ENCODE measurements at regions not wholly inside any gene's neighbourhood (a gene's known extent, or its start where the extent isn't known, plus 50 kb on each side); places are given as distances from the start of the nearest gene placed in this dataset.

- Histone ChIP-seq H3K27me3 (no peaks in the 10 kb centered on the region), H3K36me3 (no peaks in the 10 kb centered on the region), H3K9me3 (no peaks in the 10 kb centered on the region), H3K4me3 (no peak overlapping the region)
- DNase-seq = no peak
Measured at GRCh38 chr4:153071958-153072598, 132.2 kb upstream of the TRIM2 start.

GRCh38 chr4:153072661-153073060, 131.6 kb upstream of the TRIM2 start:
- no peak overlapping the region for H3K4me3 ChIP-seq
- H3K9me3 ChIP-seq = no peaks in the 10 kb centered on the region
- DNase-seq = no peak
- H3K36me3 ChIP-seq = no peaks in the 10 kb centered on the region
- no peaks in the 10 kb centered on the region for H3K27me3 ChIP-seq

GRCh38 chr4:153074486-153074885, 129.8 kb upstream of the TRIM2 start:
- no peaks in the 10 kb centered on the region for H3K36me3 ChIP-seq
- no peak for DNase-seq
- H3K27me3 ChIP-seq = no peaks in the 10 kb centered on the region
- H3K9me3 ChIP-seq = no peaks in the 10 kb centered on the region
- no peak overlapping the region for H3K4me3 ChIP-seq

GRCh38 chr4:153074936-153075630, 129.2 kb upstream of the TRIM2 start:
- DNase-seq = no peak
- Histone ChIP-seq H3K27me3 (no peaks in the 10 kb centered on the region), H3K4me3 (no peak overlapping the region), H3K36me3 (no peaks in the 10 kb centered on the region), H3K9me3 (no peaks in the 10 kb centered on the region)

- no peak for DNase-seq
- no peaks in the 10 kb centered on the region for H3K36me3 ChIP-seq
- no peaks in the 10 kb centered on the region for H3K27me3 ChIP-seq
- H3K4me3 ChIP-seq = no peak overlapping the region
- no peaks in the 10 kb centered on the region for H3K9me3 ChIP-seq
Measured at GRCh38 chr4:153075836-153076518, 128.3 kb upstream of the TRIM2 start.

- H3K9me3 ChIP-seq = no peaks in the 10 kb centered on the region
- no peaks in the 10 kb centered on the region for H3K27me3 ChIP-seq
- no peak overlapping the region for H3K4me3 ChIP-seq
- DNase-seq = no peak
- H3K36me3 ChIP-seq = no peaks in the 10 kb centered on the region
Measured at GRCh38 chr4:153076861-153077260, 127.4 kb upstream of the TRIM2 start.

- DNase-seq = no peak
- Histone ChIP-seq H3K4me3 (no peak overlapping the region), H3K9me3 (no peaks in the 10 kb centered on the region), H3K27me3 (no peaks in the 10 kb centered on the region), H3K36me3 (no peaks in the 10 kb centered on the region)
Measured at GRCh38 chr4:153079857-153080391, 124.3 kb upstream of the TRIM2 start.

GRCh38 chr4:153081006-153081580, 123.2 kb upstream of the TRIM2 start:
- no peak for DNase-seq
- Histone ChIP-seq H3K4me3 (no peak overlapping the region), H3K36me3 (no peaks in the 10 kb centered on the region), H3K27me3 (no peaks in the 10 kb centered on the region), H3K9me3 (no peaks in the 10 kb centered on the region)

- Histone ChIP-seq H3K27me3 (no peaks in the 10 kb centered on the region), H3K36me3 (no peaks in the 10 kb centered on the region), H3K4me3 (no peak overlapping the region), H3K9me3 (no peaks in the 10 kb centered on the region)
- DNase-seq = no peak
Measured at GRCh38 chr4:153081693-153082092, 122.5 kb upstream of the TRIM2 start.

GRCh38 chr4:153082322-153083301, 121.6 kb upstream of the TRIM2 start:
- Histone ChIP-seq H3K4me3 (no peak overlapping the region), H3K36me3 (no peaks in the 10 kb centered on the region), H3K27me3 (no peaks in the 10 kb centered on the region), H3K9me3 (no peaks in the 10 kb centered on the region)
- no peak for DNase-seq

- Histone ChIP-seq H3K36me3 (no peaks in the 10 kb centered on the region), H3K4me3 (no peak overlapping the region), H3K27me3 (no peaks in the 10 kb centered on the region), H3K9me3 (no peaks in the 10 kb centered on the region)
- peak; percentile 39 for DNase-seq
Measured at GRCh38 chr4:153083447-153083947, 120.7 kb upstream of the TRIM2 start.

- Histone ChIP-seq H3K4me3 (no peak overlapping the region), H3K27me3 (no peaks in the 10 kb centered on the region), H3K9me3 (no peaks in the 10 kb centered on the region), H3K36me3 (no peaks in the 10 kb centered on the region)
- no peak for DNase-seq
Measured at GRCh38 chr4:153084224-153084979, 119.8 kb upstream of the TRIM2 start.

- no peaks in the 10 kb centered on the region for H3K27me3 ChIP-seq
- H3K36me3 ChIP-seq = no peaks in the 10 kb centered on the region
- no peak overlapping the region for H3K4me3 ChIP-seq
- DNase-seq = peak; percentile 61
- no peaks in the 10 kb centered on the region for H3K9me3 ChIP-seq
Measured at GRCh38 chr4:153084980-153085630, 119.1 kb upstream of the TRIM2 start.

- Histone ChIP-seq H3K4me3 (no peak overlapping the region), H3K27me3 (no peaks in the 10 kb centered on the region), H3K36me3 (no peaks in the 10 kb centered on the region), H3K9me3 (no peaks in the 10 kb centered on the region)
- DNase-seq = no peak
Measured at GRCh38 chr4:153087671-153088194, 116.5 kb upstream of the TRIM2 start.

- Histone ChIP-seq H3K27me3 (no peaks in the 10 kb centered on the region), H3K36me3 (no peaks in the 10 kb centered on the region), H3K4me3 (no peak overlapping the region), H3K9me3 (no peaks in the 10 kb centered on the region)
- DNase-seq = no peak
Measured at GRCh38 chr4:153089742-153090141, 114.5 kb upstream of the TRIM2 start.

All from MG63 (cell line).